ES-I3 (cell line): ENCODE measurements at regions not wholly inside any gene's neighbourhood (a gene's known extent, or its start where the extent isn't known, plus 50 kb on each side); places are given as distances from the start of the nearest gene placed in this dataset.
"Not testable (repeated sequence)": the region's sequence is repeated elsewhere in the genome, so short reads cannot be mapped to it uniquely, and the experiment has no call there.

Experiments used
- H3K36me3 ChIP-seq: 2 replicates; pipeline ENCODE4 v1.6.1; 2013; ENCODE audit warnings: mild to moderate bottlenecking, low read length, control low read depth, moderate library complexity; ENCODE audit not compliant: insufficient read depth
- H3K4me1 ChIP-seq: 2 replicates; pipeline ENCODE4 v1.6.1; 2013; ENCODE audit warnings: mild to moderate bottlenecking, control low read depth, low read length; ENCODE audit not compliant: insufficient read depth
- H3K9ac ChIP-seq: 2 replicates; pipeline ENCODE4 v1.6.1; 2013; ENCODE audit warnings: low read depth, mild to moderate bottlenecking, low read length, moderate library complexity
- H3K9me3 ChIP-seq: 2 replicates; pipeline ENCODE4 v1.6.1; 2013; ENCODE audit warnings: mild to moderate bottlenecking, low read length, moderate library complexity; ENCODE audit not compliant: control insufficient read depth, insufficient read depth

GRCh38 chr21:33140288-33140687 lies 70.3 kb downstream of the OLIG1 start:
- no peaks in the 10 kb centered on the region for H3K36me3 ChIP-seq
- H3K9ac ChIP-seq: no peak overlapping the region
- no peaks in the 10 kb centered on the region for H3K9me3 ChIP-seq
- H3K4me1 ChIP-seq: no peaks in the 10 kb centered on the region

GRCh38 chr21:33146467-33146866 lies 76.5 kb downstream of the OLIG1 start:
- Histone ChIP-seq H3K4me1 (peaks cover 4% of the 10 kb centered on the region; the same call in 1 of the 2 replicates), H3K9ac (no peak overlapping the region), H3K9me3 (no peaks in the 10 kb centered on the region), H3K36me3 (no peaks in the 10 kb centered on the region)

- H3K9ac ChIP-seq: no peak overlapping the region
- no peaks in the 10 kb centered on the region for H3K36me3 ChIP-seq
- H3K4me1 ChIP-seq: peaks cover 4% of the 10 kb centered on the region; the same call in 1 of the 2 replicates
- no peaks in the 10 kb centered on the region for H3K9me3 ChIP-seq
These were observed 79.2 kb downstream of the OLIG1 start for GRCh38 chr21:33149181-33149580.

GRCh38 chr21:33150968-33151367 lies 78.8 kb upstream of the IFNAR2 start:
- H3K4me1 ChIP-seq, H3K9ac ChIP-seq, H3K36me3 ChIP-seq, H3K9me3 ChIP-seq: not testable (repeated sequence)

GRCh38 chr21:33151941-33152731 lies 77.6 kb upstream of the IFNAR2 start:
- no peaks in the 10 kb centered on the region for H3K36me3 ChIP-seq
- no peak overlapping the region for H3K9ac ChIP-seq
- H3K9me3 ChIP-seq: no peaks in the 10 kb centered on the region
- peaks cover 4% of the 10 kb centered on the region; the same call in 1 of the 2 replicates for H3K4me1 ChIP-seq

GRCh38 chr21:33152732-33153130 lies 77.0 kb upstream of the IFNAR2 start:
- no peaks in the 10 kb centered on the region for H3K9me3 ChIP-seq
- no peaks in the 10 kb centered on the region for H3K36me3 ChIP-seq
- peaks cover 4% of the 10 kb centered on the region; the same call in 1 of the 2 replicates for H3K4me1 ChIP-seq
- no peak overlapping the region for H3K9ac ChIP-seq

GRCh38 chr21:33155005-33155404 lies 74.7 kb upstream of the IFNAR2 start:
- Histone ChIP-seq H3K9me3 (no peaks in the 10 kb centered on the region), H3K9ac (no peak overlapping the region), H3K36me3 (no peaks in the 10 kb centered on the region), H3K4me1 (no peaks in the 10 kb centered on the region)

GRCh38 chr21:33155422-33155821 lies 74.3 kb upstream of the IFNAR2 start:
- no peaks in the 10 kb centered on the region for H3K4me1 ChIP-seq
- no peak overlapping the region for H3K9ac ChIP-seq
- H3K9me3 ChIP-seq: no peaks in the 10 kb centered on the region
- H3K36me3 ChIP-seq: no peaks in the 10 kb centered on the region

GRCh38 chr21:33157303-33157702 lies 72.4 kb upstream of the IFNAR2 start:
- H3K4me1 ChIP-seq: no peaks in the 10 kb centered on the region
- H3K9ac ChIP-seq: no peak overlapping the region
- H3K36me3 ChIP-seq: no peaks in the 10 kb centered on the region
- H3K9me3 ChIP-seq: no peaks in the 10 kb centered on the region

GRCh38 chr21:33158654-33159053 lies 71.1 kb upstream of the IFNAR2 start:
- no peak overlapping the region for H3K9ac ChIP-seq
- H3K36me3 ChIP-seq: no peaks in the 10 kb centered on the region
- no peaks in the 10 kb centered on the region for H3K4me1 ChIP-seq
- no peaks in the 10 kb centered on the region for H3K9me3 ChIP-seq

- Histone ChIP-seq H3K9me3 (no peaks in the 10 kb centered on the region), H3K36me3 (no peaks in the 10 kb centered on the region), H3K9ac (no peak overlapping the region), H3K4me1 (no peaks in the 10 kb centered on the region)
These were observed 67.2 kb upstream of the IFNAR2 start for GRCh38 chr21:33162436-33162951.

- no peaks in the 10 kb centered on the region for H3K4me1 ChIP-seq
These were observed 60.9 kb upstream of the IFNAR2 start for GRCh38 chr21:33168886-33169285.

GRCh38 chr21:33169359-33169758 lies 60.4 kb upstream of the IFNAR2 start:
- H3K9ac ChIP-seq: no peak overlapping the region
- H3K4me1 ChIP-seq: no peaks in the 10 kb centered on the region
- no peaks in the 10 kb centered on the region for H3K9me3 ChIP-seq
- H3K36me3 ChIP-seq: no peaks in the 10 kb centered on the region

More at GRCh38 chr21:33168886-33169285, 60.9 kb upstream of the IFNAR2 start:
- no peaks in the 10 kb centered on the region for H3K9me3 ChIP-seq
- no peak overlapping the region for H3K9ac ChIP-seq
- no peaks in the 10 kb centered on the region for H3K36me3 ChIP-seq

GRCh38 chr21:33171616-33172169 lies 58.0 kb upstream of the IFNAR2 start:
- Histone ChIP-seq H3K9ac (no peak overlapping the region), H3K4me1 (no peaks in the 10 kb centered on the region), H3K36me3 (no peaks in the 10 kb centered on the region), H3K9me3 (no peaks in the 10 kb centered on the region)

- Histone ChIP-seq H3K9ac (no peak overlapping the region), H3K4me1 (no peaks in the 10 kb centered on the region), H3K9me3 (no peaks in the 10 kb centered on the region), H3K36me3 (no peaks in the 10 kb centered on the region)
These were observed 55.0 kb upstream of the IFNAR2 start for GRCh38 chr21:33174756-33175155.
